K562 (cell line): ENCODE measurements at regions not wholly inside any gene's neighbourhood (a gene's known extent, or its start where the extent isn't known, plus 50 kb on each side); places are given as distances from the start of the nearest gene placed in this dataset.
"Not testable (repeated sequence)": the region's sequence is repeated elsewhere in the genome, so short reads cannot be mapped to it uniquely, and the experiment has no call there.

Experiments used
- CHD4 ChIP-seq: fragments of 200-600 bp; sonication (generic); IDR thresholded peaks from 3 replicates; pipeline ENCODE4 v1.6.1; 2012; ENCODE audit warnings: low read depth, mild to moderate bottlenecking, mixed read lengths, low read length, inconsistent platforms; ENCODE audit not compliant: insufficient read depth, insufficient replicate concordance, poor library complexity, severe bottlenecking
- NR2C1 ChIP-seq, 2 experiments: fragments of 450-650 bp; IDR thresholded peaks; 2 replicates each; pipeline ENCODE4 v1.6.1; 2017; ENCODE audit warnings: mild to moderate bottlenecking in 2 of 2, antibody characterized with exemption in 1 of 2, inconsistent platforms in 1 of 2, missing compliant biosample characterization in 1 of 2, missing genetic modification characterization in 1 of 2
- PCBP2 ChIP-seq: fragments of 200-400 bp; formaldehyde crosslinking; IDR thresholded peaks from 2 replicates; pipeline ENCODE4 v1.6.1; 2018; ENCODE audit warnings: low read length, low read depth, mild to moderate bottlenecking, moderate library complexity; ENCODE audit not compliant: poor library complexity, severe bottlenecking
- POLR2A ChIP-seq: fragments of 450-650 bp; conservative IDR thresholded peaks from 2 replicates; pipeline ENCODE4 v1.6.1; 2016
- POLR2AphosphoS5 ChIP-seq: IDR thresholded peaks from 2 replicates; pipeline ENCODE4 v1.6.1; 2011; ENCODE audit warnings: mild to moderate bottlenecking, low read depth, low read length, moderate library complexity; ENCODE audit not compliant: control insufficient read depth, insufficient read depth
- ZNF239 ChIP-seq: fragments of 250-450 bp; sonication (Bioruptor Pico); IDR thresholded peaks from 2 replicates; pipeline ENCODE4 v1.4.0; 2020; ENCODE audit warnings: mild to moderate bottlenecking
- ZNF274 ChIP-seq: IDR thresholded peaks from 2 replicates; pipeline ENCODE4 v1.6.1; 2011; ENCODE audit warnings: low read depth, mild to moderate bottlenecking, low read length, moderate library complexity, borderline replicate concordance
- TF ChIP-seq, protein P1 (sequence below): fragments of 250-450 bp; sonication (Bioruptor Pico); IDR thresholded peaks from 2 replicates; pipeline ENCODE4 v1.5.0; 2021; ENCODE audit warnings: mild to moderate bottlenecking, borderline replicate concordance
- TF ChIP-seq, protein P2 (sequence below): fragments of 250-450 bp; sonication (Bioruptor Pico); IDR thresholded peaks from 2 replicates; pipeline ENCODE4 v1.5.0; 2022; ENCODE audit warnings: mild to moderate bottlenecking
- TF ChIP-seq, protein P3 (sequence below), 3 experiments: IDR thresholded peaks in 2 of 3; conservative IDR thresholded peaks in 1 of 3; 2 replicates each; pipeline ENCODE4 v1.5.1; 2011 to 2012; ENCODE audit warnings: low read length in 3 of 3, mild to moderate bottlenecking in 3 of 3, control low read depth in 2 of 3, improper control_type of control experiment in 1 of 3, inconsistent platforms in 1 of 3, low read depth in 1 of 3, mixed read lengths in 1 of 3, moderate library complexity in 1 of 3; ENCODE audit not compliant: insufficient read depth in 2 of 3

DNA sequence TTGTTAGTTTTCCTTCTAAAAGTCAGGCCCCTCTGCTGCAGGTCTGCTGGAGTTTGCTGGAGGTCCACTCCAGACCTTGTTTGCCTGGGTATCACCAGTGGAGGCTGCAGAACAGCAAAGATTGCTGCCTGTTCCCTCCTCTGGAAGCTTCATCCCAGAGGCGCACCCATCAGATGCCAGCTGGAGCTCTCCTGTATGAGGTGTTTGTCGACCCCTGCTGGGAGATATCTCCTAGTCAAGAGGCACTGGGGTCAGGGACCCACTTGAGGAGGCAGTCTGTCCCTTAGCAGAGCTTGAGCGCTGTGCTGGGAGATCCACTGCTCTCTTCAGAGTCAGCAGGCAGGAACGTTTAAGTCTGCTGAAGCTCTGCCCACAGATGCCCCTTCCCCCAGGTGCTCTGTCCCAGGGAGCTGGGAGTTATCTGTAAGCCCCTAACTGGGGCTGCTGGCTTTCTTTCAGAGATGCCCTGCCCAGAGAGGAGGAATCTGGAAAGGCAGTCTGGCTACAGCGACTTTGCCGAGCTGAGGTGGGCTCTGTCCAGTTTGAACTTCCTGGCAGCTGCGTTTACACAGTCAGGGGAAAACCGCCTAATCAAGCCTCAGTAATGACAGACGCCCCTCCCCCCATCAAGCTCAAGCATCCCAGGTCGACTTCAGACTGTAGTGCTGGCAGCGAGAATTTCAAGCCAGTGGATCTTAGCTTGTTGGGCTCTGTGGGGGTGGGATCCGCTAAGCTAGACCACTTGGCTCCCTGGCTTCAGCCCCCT lies 49.9 kb upstream of the PGBD5 start:
- not testable (repeated sequence) for TF ChIP-seq ZNF274; POLR2A; CHD4; ZNF239 (CRISPR knock-in tag); POLR2AphosphoS5; NR2C1 (IDR thresholded peaks at IDR 0.05); NR2C1 (tag; IDR thresholded peaks at IDR 0.05); PCBP2
- TF ChIP-seq, protein P1, sequence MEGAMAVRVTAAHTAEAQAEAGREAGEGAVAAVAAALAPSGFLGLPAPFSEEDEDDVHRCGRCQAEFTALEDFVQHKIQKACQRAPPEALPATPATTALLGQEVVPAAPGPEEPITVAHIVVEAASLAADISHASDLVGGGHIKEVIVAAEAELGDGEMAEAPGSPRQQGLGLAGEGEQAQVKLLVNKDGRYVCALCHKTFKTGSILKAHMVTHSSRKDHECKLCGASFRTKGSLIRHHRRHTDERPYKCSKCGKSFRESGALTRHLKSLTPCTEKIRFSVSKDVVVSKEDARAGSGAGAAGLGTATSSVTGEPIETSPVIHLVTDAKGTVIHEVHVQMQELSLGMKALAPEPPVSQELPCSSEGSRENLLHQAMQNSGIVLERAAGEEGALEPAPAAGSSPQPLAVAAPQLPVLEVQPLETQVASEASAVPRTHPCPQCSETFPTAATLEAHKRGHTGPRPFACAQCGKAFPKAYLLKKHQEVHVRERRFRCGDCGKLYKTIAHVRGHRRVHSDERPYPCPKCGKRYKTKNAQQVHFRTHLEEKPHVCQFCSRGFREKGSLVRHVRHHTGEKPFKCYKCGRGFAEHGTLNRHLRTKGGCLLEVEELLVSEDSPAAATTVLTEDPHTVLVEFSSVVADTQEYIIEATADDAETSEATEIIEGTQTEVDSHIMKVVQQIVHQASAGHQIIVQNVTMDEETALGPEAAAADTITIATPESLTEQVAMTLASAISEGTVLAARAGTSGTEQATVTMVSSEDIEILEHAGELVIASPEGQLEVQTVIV (CRISPR knock-in tag) = not testable (repeated sequence)
- TF ChIP-seq, protein P2, sequence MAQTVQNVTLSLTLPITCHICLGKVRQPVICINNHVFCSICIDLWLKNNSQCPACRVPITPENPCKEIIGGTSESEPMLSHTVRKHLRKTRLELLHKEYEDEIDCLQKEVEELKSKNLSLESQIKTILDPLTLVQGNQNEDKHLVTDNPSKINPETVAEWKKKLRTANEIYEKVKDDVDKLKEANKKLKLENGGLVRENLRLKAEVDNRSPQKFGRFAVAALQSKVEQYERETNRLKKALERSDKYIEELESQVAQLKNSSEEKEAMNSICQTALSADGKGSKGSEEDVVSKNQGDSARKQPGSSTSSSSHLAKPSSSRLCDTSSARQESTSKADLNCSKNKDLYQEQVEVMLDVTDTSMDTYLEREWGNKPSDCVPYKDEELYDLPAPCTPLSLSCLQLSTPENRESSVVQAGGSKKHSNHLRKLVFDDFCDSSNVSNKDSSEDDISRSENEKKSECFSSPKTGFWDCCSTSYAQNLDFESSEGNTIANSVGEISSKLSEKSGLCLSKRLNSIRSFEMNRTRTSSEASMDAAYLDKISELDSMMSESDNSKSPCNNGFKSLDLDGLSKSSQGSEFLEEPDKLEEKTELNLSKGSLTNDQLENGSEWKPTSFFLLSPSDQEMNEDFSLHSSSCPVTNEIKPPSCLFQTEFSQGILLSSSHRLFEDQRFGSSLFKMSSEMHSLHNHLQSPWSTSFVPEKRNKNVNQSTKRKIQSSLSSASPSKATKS (CRISPR knock-in tag) = not testable (repeated sequence)
- TF ChIP-seq, protein P3, sequence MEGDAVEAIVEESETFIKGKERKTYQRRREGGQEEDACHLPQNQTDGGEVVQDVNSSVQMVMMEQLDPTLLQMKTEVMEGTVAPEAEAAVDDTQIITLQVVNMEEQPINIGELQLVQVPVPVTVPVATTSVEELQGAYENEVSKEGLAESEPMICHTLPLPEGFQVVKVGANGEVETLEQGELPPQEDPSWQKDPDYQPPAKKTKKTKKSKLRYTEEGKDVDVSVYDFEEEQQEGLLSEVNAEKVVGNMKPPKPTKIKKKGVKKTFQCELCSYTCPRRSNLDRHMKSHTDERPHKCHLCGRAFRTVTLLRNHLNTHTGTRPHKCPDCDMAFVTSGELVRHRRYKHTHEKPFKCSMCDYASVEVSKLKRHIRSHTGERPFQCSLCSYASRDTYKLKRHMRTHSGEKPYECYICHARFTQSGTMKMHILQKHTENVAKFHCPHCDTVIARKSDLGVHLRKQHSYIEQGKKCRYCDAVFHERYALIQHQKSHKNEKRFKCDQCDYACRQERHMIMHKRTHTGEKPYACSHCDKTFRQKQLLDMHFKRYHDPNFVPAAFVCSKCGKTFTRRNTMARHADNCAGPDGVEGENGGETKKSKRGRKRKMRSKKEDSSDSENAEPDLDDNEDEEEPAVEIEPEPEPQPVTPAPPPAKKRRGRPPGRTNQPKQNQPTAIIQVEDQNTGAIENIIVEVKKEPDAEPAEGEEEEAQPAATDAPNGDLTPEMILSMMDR (IDR thresholded peaks at IDR 0.05 in 2 of 3, conservative IDR thresholded peaks at IDR 0.05 in 1 of 3; ENCODE audit: insufficient read depth in 2 of 3, low read depth in 1 of 3, low read length in 3 of 3) = 0 out of 6 replicates have a peak, but pooled peaks of 1 of the 3 experiments have one; percentile 1
